ENCODE measurements at regions not wholly inside any gene's neighbourhood (a gene's known extent, or its start where the extent isn't known, plus 50 kb on each side); places are given as distances from the start of the nearest gene placed in this dataset.

GRCh38 chr18:29549759-29550158 is 1372.8 kb upstream of the CDH2 start:
- no peak overlapping the region for H3K4me3 ChIP-seq (ENCODE audit: low read length)
- DNase-seq (ENCODE audit: low read depth): no peak
- no peak for TF ChIP-seq CTCF (IDR thresholded peaks at IDR 0.05; ENCODE audit: insufficient read depth, low read depth, low read length, missing control alignments)

GRCh38 chr18:29547626-29548025 is 1370.7 kb upstream of the CDH2 start:
- H3K4me3 ChIP-seq (ENCODE audit: low read length): no peak overlapping the region
- no peak for DNase-seq (ENCODE audit: low read depth)
- no peak for TF ChIP-seq CTCF (IDR thresholded peaks at IDR 0.05; ENCODE audit: insufficient read depth, low read depth, low read length, missing control alignments)

DNA sequence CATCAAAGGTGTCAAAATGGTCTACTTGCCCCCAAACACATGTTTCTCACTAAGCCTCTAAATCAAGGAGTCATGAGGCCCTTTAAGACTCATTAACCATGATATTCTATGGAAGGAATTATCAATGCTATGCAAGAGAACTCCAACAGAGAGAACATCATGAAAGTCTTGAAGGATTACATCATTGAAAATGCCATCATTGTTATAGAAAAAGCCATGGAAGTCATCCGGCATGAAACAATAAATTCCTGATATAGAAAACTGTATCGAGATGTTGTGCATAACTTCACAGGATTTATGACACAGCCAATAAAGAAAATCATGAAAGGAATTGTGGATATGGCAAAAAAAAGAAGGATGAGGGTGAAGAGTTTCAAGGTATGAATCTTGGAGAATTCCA is 1363.6 kb upstream of the CDH2 start:
- DNase-seq (ENCODE audit: low read depth): no peak
- no peak for TF ChIP-seq CTCF (IDR thresholded peaks at IDR 0.05; ENCODE audit: insufficient read depth, low read depth, low read length, missing control alignments)
- no peak overlapping the region for H3K4me3 ChIP-seq (ENCODE audit: low read length)

- DNase-seq (ENCODE audit: low read depth): no peak
- H3K4me3 ChIP-seq (ENCODE audit: low read length): no peak overlapping the region
- TF ChIP-seq CTCF (IDR thresholded peaks at IDR 0.05; ENCODE audit: insufficient read depth, low read depth, low read length, missing control alignments): no peak
Observed at GRCh38 chr18:29531746-29532145, 1354.8 kb upstream of the CDH2 start.

GRCh38 chr18:29523371-29523770 is 1346.4 kb upstream of the CDH2 start:
- TF ChIP-seq CTCF (IDR thresholded peaks at IDR 0.05; ENCODE audit: insufficient read depth, low read depth, low read length, missing control alignments): no peak
- no peak overlapping the region for H3K4me3 ChIP-seq (ENCODE audit: low read length)
- DNase-seq (ENCODE audit: low read depth): peak; percentile 29

DNA sequence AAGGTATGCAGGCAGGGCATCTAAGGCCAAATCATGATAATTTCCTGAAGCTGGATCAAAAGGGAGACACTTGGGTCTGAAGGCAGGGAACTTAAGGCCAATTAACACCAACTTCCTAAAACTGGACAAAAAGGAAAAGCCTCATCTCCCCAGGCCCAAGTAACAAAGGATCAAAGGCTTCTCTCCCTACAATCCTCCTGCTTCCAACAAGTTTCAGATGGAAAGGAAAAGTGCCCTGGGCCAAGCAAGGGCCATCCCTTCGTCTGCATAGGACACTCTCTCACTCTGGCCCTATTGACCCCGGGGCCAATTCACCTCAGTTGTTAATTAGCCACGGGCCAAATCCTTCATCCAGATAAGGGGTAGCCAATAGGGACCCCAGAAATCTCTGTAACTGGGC is 1335.8 kb upstream of the CDH2 start:
- no peak overlapping the region for H3K4me3 ChIP-seq (ENCODE audit: low read length)
- TF ChIP-seq CTCF (IDR thresholded peaks at IDR 0.05; ENCODE audit: insufficient read depth, low read depth, low read length, missing control alignments): no peak
- no peak for DNase-seq (ENCODE audit: low read depth)

DNA sequence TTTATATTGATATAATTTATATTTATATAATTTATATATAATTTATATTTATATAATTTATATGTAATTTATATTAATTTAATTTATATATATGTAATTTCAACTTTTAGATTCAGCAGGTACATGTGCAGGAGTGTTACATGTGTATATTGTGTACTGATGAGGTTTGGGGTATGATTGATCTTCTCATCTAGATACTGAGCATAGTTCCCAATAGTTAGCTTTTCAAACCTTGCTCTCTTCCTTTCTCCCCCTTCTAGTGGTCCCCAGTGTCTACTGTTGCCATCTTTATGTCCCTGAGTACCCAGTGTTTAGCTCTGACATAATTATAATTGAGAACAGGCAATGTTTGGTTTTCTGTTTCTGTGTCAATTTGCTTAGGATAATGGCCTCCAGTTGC is 1335.3 kb upstream of the CDH2 start:
- no peak for TF ChIP-seq CTCF (IDR thresholded peaks at IDR 0.05; ENCODE audit: insufficient read depth, low read depth, low read length, missing control alignments)
- no peak for DNase-seq (ENCODE audit: low read depth)
- no peak overlapping the region for H3K4me3 ChIP-seq (ENCODE audit: low read length)
